ENCODE measurements at regions not wholly inside any gene's neighbourhood (a gene's known extent, or its start where the extent isn't known, plus 50 kb on each side); places are given as distances from the start of the nearest gene placed in this dataset.
"Not testable (repeated sequence)": the region's sequence is repeated elsewhere in the genome, so short reads cannot be mapped to it uniquely, and the experiment has no call there.

DNA sequence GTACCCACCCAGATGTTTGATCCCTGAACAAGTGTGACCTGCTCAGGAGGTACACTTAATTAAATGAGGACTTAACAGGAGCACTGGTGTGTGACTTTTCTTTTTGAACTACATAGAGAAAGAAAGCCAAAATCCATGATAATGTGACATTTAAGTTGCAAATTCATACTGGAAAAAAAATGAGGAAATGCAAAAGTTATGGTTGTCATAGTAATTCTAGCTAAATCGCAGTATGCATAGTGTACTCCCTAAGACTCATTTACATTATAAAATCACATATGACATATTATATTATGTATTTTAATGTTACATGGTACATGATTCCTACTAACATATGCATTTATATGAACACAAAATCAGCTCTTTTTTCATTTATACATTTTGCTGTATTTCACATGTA lies 92.0 kb upstream of the PCSK5 start:
- H3K4me3 ChIP-seq (ENCODE audit: low read depth in 1 of 2, low read length in 2 of 2): no peak overlapping the region
- WGBS, 2 donors: 65 to 69% methylated on average over 1 of the region's 1 CpG
- H3K9me3 ChIP-seq (ENCODE audit: control insufficient read depth in 2 of 2, insufficient read depth in 1 of 2, low read depth in 1 of 2, low read length in 1 of 2): no peaks in the 10 kb centered on the region
- no peaks in the 10 kb centered on the region for H3K36me3 ChIP-seq (ENCODE audit: control insufficient read depth in 2 of 2, insufficient read depth in 2 of 2, low read length in 1 of 2)
- no peaks in the 10 kb centered on the region for H3K4me1 ChIP-seq (ENCODE audit: control insufficient read depth in 2 of 2, insufficient read depth in 2 of 2, low read length in 1 of 2)
- H3K27ac ChIP-seq (ENCODE audit: low read depth in 2 of 2, low read length in 1 of 2): no peak overlapping the region
- no peaks in the 10 kb centered on the region for H3K27me3 ChIP-seq (ENCODE audit: control insufficient read depth in 1 of 2, insufficient read depth in 2 of 2, low read length in 2 of 2)

DNA sequence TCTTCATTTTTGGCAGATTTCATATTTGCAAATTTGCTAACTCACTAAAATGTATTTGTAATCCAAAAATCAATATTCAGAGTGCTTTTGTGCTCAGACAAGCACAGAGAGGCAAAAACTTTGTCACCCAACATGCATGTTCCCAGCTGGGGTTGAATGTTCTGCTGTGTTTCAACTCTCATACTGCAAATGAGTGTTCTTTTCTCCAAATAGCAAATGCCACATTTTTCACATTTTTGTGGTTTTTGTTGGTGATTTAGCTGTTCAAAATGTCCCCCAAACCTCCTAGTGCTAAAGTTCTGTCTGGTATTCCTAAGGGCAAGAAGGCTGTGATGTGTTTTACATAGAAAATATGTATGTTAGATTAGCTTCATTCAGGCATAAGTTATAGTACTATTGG lies 87.3 kb upstream of the PCSK5 start:
- Histone ChIP-seq H3K9me3 (ENCODE audit: control insufficient read depth in 2 of 2, insufficient read depth in 1 of 2, low read depth in 1 of 2, low read length in 1 of 2) (no peaks in the 10 kb centered on the region), H3K27me3 (ENCODE audit: control insufficient read depth in 1 of 2, insufficient read depth in 2 of 2, low read length in 2 of 2) (no peaks in the 10 kb centered on the region), H3K4me3 (ENCODE audit: low read depth in 1 of 2, low read length in 2 of 2) (no peak overlapping the region), H3K4me1 (ENCODE audit: control insufficient read depth in 2 of 2, insufficient read depth in 2 of 2, low read length in 1 of 2) (no peaks in the 10 kb centered on the region), H3K36me3 (ENCODE audit: control insufficient read depth in 2 of 2, insufficient read depth in 2 of 2, low read length in 1 of 2) (no peaks in the 10 kb centered on the region), H3K27ac (ENCODE audit: low read depth in 2 of 2, low read length in 1 of 2) (no peak overlapping the region)

- Histone ChIP-seq H3K27me3 (ENCODE audit: control insufficient read depth in 1 of 2, insufficient read depth in 2 of 2, low read length in 2 of 2) (no peaks in the 10 kb centered on the region), H3K4me3 (ENCODE audit: low read depth in 1 of 2, low read length in 2 of 2) (no peak overlapping the region), H3K36me3 (ENCODE audit: control insufficient read depth in 2 of 2, insufficient read depth in 2 of 2, low read length in 1 of 2) (no peaks in the 10 kb centered on the region), H3K9me3 (ENCODE audit: control insufficient read depth in 2 of 2, insufficient read depth in 1 of 2, low read depth in 1 of 2, low read length in 1 of 2) (no peaks in the 10 kb centered on the region), H3K27ac (ENCODE audit: low read depth in 2 of 2, low read length in 1 of 2) (no peak overlapping the region), H3K4me1 (ENCODE audit: control insufficient read depth in 2 of 2, insufficient read depth in 2 of 2, low read length in 1 of 2) (no peaks in the 10 kb centered on the region)
- WGBS, 2 donors: 42 to 46% methylated on average over 2 of the region's 2 CpGs
These were observed 80.4 kb upstream of the PCSK5 start for GRCh38 chr9:75810063-75810462.

GRCh38 chr9:75811692-75812091 lies 78.8 kb upstream of the PCSK5 start:
- H3K36me3 ChIP-seq (ENCODE audit: control insufficient read depth in 2 of 2, insufficient read depth in 2 of 2, low read length in 1 of 2): no peaks in the 10 kb centered on the region
- no peaks in the 10 kb centered on the region for H3K4me1 ChIP-seq (ENCODE audit: control insufficient read depth in 2 of 2, insufficient read depth in 2 of 2, low read length in 1 of 2)
- H3K9me3 ChIP-seq (ENCODE audit: control insufficient read depth in 2 of 2, insufficient read depth in 1 of 2, low read depth in 1 of 2, low read length in 1 of 2): no peaks in the 10 kb centered on the region
- H3K27me3 ChIP-seq (ENCODE audit: control insufficient read depth in 1 of 2, insufficient read depth in 2 of 2, low read length in 2 of 2): no peaks in the 10 kb centered on the region
- H3K27ac ChIP-seq (ENCODE audit: low read depth in 2 of 2, low read length in 1 of 2): no peak overlapping the region
- H3K4me3 ChIP-seq (ENCODE audit: low read depth in 1 of 2, low read length in 2 of 2): no peak overlapping the region

DNA sequence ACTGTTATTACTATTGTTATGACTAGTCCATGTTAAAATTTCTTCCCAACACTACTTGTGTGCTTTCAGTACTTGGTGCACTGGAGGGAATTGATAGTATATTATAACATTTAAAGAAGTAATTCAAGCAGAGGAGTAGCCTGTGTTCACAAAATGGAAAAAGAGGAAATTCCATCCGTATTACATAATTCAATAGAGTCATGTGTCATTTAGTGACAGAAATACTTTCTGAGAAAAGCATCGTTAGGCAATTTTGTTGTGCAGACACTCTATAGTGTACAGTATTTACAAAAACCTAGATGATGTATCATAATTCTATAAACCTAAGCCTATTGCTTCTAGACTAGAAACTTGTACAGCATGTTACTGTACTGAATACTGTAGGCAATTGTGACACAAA lies 78.3 kb upstream of the PCSK5 start:
- Histone ChIP-seq H3K4me3 (ENCODE audit: low read depth in 1 of 2, low read length in 2 of 2) (no peak overlapping the region), H3K27ac (ENCODE audit: low read depth in 2 of 2, low read length in 1 of 2) (no peak overlapping the region), H3K9me3 (ENCODE audit: control insufficient read depth in 2 of 2, insufficient read depth in 1 of 2, low read depth in 1 of 2, low read length in 1 of 2) (no peaks in the 10 kb centered on the region), H3K36me3 (ENCODE audit: control insufficient read depth in 2 of 2, insufficient read depth in 2 of 2, low read length in 1 of 2) (no peaks in the 10 kb centered on the region), H3K27me3 (ENCODE audit: control insufficient read depth in 1 of 2, insufficient read depth in 2 of 2, low read length in 2 of 2) (no peaks in the 10 kb centered on the region), H3K4me1 (ENCODE audit: control insufficient read depth in 2 of 2, insufficient read depth in 2 of 2, low read length in 1 of 2) (no peaks in the 10 kb centered on the region)
- 67 to 78% methylated on average over 2 of the region's 2 CpGs for WGBS, 2 donors

- Histone ChIP-seq H3K36me3 (ENCODE audit: control insufficient read depth in 2 of 2, insufficient read depth in 2 of 2, low read length in 1 of 2) (no peaks in the 10 kb centered on the region), H3K9me3 (ENCODE audit: control insufficient read depth in 2 of 2, insufficient read depth in 1 of 2, low read depth in 1 of 2, low read length in 1 of 2) (no peaks in the 10 kb centered on the region), H3K27me3 (ENCODE audit: control insufficient read depth in 1 of 2, insufficient read depth in 2 of 2, low read length in 2 of 2) (no peaks in the 10 kb centered on the region), H3K4me1 (ENCODE audit: control insufficient read depth in 2 of 2, insufficient read depth in 2 of 2, low read length in 1 of 2) (no peaks in the 10 kb centered on the region), H3K4me3 (ENCODE audit: low read depth in 1 of 2, low read length in 2 of 2) (no peak overlapping the region), H3K27ac (ENCODE audit: low read depth in 2 of 2, low read length in 1 of 2) (no peak overlapping the region)
These were observed 75.8 kb upstream of the PCSK5 start for GRCh38 chr9:75814667-75815066.

DNA sequence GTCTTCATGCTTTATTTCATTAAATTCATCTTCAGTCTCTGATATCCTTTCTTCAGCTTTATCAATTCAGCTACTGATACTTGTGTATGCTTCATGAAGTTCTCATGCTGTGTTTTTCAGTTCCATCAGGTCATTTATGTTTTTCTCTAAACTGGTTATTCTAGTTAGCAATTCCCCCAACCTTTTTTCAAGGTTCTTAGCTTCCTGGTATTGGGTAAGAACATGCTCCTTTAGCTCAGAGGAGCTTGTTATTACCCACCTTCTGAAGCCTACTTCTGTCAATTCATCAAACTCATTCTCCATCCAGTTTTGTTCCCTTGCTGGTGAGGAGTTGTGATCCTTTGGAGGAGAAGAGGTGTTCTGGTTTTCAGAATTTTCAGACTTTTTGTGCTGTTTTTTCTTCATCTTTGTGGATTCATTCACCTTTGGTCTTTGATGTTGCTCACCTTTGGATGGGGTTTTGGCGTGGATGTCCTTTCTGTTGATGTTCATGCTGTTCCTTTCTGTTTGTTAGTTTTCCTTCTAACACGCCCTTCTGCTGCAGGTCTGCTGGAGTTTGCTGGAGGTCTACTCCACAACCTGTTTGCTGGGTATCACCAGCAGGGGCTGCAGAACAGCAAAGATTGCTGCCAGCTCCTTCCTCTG lies 69.9 kb upstream of the PCSK5 start:
- not testable (repeated sequence) for H3K9me3 ChIP-seq (ENCODE audit: control insufficient read depth in 2 of 2, insufficient read depth in 1 of 2, low read depth in 1 of 2, low read length in 1 of 2); H3K27me3 ChIP-seq (ENCODE audit: control insufficient read depth in 1 of 2, insufficient read depth in 2 of 2, low read length in 2 of 2); H3K4me1 ChIP-seq (ENCODE audit: control insufficient read depth in 2 of 2, insufficient read depth in 2 of 2, low read length in 1 of 2); H3K36me3 ChIP-seq (ENCODE audit: control insufficient read depth in 2 of 2, insufficient read depth in 2 of 2, low read length in 1 of 2); H3K4me3 ChIP-seq (ENCODE audit: low read depth in 1 of 2, low read length in 2 of 2); H3K27ac ChIP-seq (ENCODE audit: low read depth in 2 of 2, low read length in 1 of 2)
- WGBS, 2 donors: 77 to 91% methylated on average over 2 of the region's 2 CpGs

- no peaks in the 10 kb centered on the region for H3K9me3 ChIP-seq (ENCODE audit: control insufficient read depth in 2 of 2, insufficient read depth in 1 of 2, low read depth in 1 of 2, low read length in 1 of 2)
These were observed 67.3 kb upstream of the PCSK5 start for GRCh38 chr9:75823151-75823550.

DNA sequence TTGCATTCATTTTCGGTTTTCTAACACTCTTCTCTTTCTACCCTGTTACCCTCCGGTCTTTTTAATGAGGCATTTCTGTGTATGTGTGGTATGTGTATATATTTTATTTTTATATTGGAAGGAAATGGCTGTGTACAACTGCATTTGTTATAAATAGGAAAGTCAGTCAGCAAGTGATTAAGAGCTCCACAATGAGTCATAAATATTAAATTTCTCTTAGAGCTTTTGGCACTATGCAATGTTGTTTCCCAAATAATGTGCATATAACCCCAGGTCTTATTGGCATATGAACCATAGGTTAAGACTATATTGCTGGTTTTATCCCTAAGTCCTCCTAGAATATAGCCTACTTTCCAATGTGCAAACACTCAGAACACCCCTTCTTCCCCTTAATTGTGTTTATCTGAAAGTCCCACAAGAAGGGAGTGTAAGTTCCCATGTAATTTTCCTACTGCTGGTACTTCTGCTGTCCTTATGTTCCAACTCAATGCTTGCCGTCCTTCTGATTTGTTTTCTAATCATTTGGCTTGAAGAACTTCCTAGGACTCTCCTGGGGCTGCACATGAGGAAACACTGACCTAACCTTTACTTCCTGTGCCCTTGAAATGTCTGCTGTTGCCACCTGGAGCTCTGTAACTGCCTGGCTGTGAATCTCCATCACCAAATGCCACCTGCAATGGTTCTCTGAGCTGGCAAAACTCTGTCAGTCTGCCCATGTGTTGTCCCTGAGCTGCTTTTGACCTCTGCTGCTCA lies 65.5 kb upstream of the PCSK5 start:
- Histone ChIP-seq H3K27me3 (ENCODE audit: control insufficient read depth in 1 of 2, insufficient read depth in 2 of 2, low read length in 2 of 2) (no peaks in the 10 kb centered on the region), H3K36me3 (ENCODE audit: control insufficient read depth in 2 of 2, insufficient read depth in 2 of 2, low read length in 1 of 2) (no peaks in the 10 kb centered on the region), H3K27ac (ENCODE audit: low read depth in 2 of 2, low read length in 1 of 2) (no peak overlapping the region), H3K9me3 (ENCODE audit: control insufficient read depth in 2 of 2, insufficient read depth in 1 of 2, low read depth in 1 of 2, low read length in 1 of 2) (no peaks in the 10 kb centered on the region), H3K4me3 (ENCODE audit: low read depth in 1 of 2, low read length in 2 of 2) (no peak overlapping the region), H3K4me1 (ENCODE audit: control insufficient read depth in 2 of 2, insufficient read depth in 2 of 2, low read length in 1 of 2) (peaks cover 0 to 2% of the 10 kb centered on the region in 2 donors)
- WGBS, 2 donors: 41 to 49% methylated on average over 3 of the region's 3 CpGs

More at GRCh38 chr9:75823151-75823550, 67.3 kb upstream of the PCSK5 start:
- Histone ChIP-seq H3K27me3 (ENCODE audit: control insufficient read depth in 1 of 2, insufficient read depth in 2 of 2, low read length in 2 of 2) (no peaks in the 10 kb centered on the region), H3K4me1 (ENCODE audit: control insufficient read depth in 2 of 2, insufficient read depth in 2 of 2, low read length in 1 of 2) (peaks cover 0 to 2% of the 10 kb centered on the region in 2 donors), H3K36me3 (ENCODE audit: control insufficient read depth in 2 of 2, insufficient read depth in 2 of 2, low read length in 1 of 2) (no peaks in the 10 kb centered on the region), H3K27ac (ENCODE audit: low read depth in 2 of 2, low read length in 1 of 2) (no peak overlapping the region), H3K4me3 (ENCODE audit: low read depth in 1 of 2, low read length in 2 of 2) (no peak overlapping the region)
- WGBS, 2 donors: 61 to 62% methylated on average over 2 of the region's 2 CpGs

- H3K4me1 ChIP-seq (ENCODE audit: control insufficient read depth in 2 of 2, insufficient read depth in 2 of 2, low read length in 1 of 2): peaks cover 0 to 2% of the 10 kb centered on the region in 2 donors
- H3K9me3 ChIP-seq (ENCODE audit: control insufficient read depth in 2 of 2, insufficient read depth in 1 of 2, low read depth in 1 of 2, low read length in 1 of 2): no peaks in the 10 kb centered on the region
- no peak overlapping the region for H3K27ac ChIP-seq (ENCODE audit: low read depth in 2 of 2, low read length in 1 of 2)
- H3K36me3 ChIP-seq (ENCODE audit: control insufficient read depth in 2 of 2, insufficient read depth in 2 of 2, low read length in 1 of 2): no peaks in the 10 kb centered on the region
- H3K4me3 ChIP-seq (ENCODE audit: low read depth in 1 of 2, low read length in 2 of 2): no peak overlapping the region
- H3K27me3 ChIP-seq (ENCODE audit: control insufficient read depth in 1 of 2, insufficient read depth in 2 of 2, low read length in 2 of 2): no peaks in the 10 kb centered on the region
- 48 to 61% methylated on average over 2 of the region's 2 CpGs for WGBS, 2 donors
These were observed 64.2 kb upstream of the PCSK5 start for GRCh38 chr9:75826314-75826713.

All from esophagus (tissue), 2 donors.